Natural killer cell (primary cell): ENCODE measurements at regions not wholly inside any gene's neighbourhood (a gene's known extent, or its start where the extent isn't known, plus 50 kb on each side); places are given as distances from the start of the nearest gene placed in this dataset.

Experiments used
- ATAC-seq, 3 donors: fragments of 150-1000 bp in 2 of 3; fragments of 200-7000 bp in 1 of 3; cut with Tn5 transposase; 1 replicate in 1 of 3; 2 replicates in 2 of 3; pipeline ENCODE4 v1.10.0; 2021; ENCODE audit warnings: mild to moderate bottlenecking in 2 of 3, moderate library complexity in 2 of 3
- DNase-seq, 2 donors: peaks; one replicate each; pipeline versions ENCODE4 v3.0.0 to v3.0.0-alpha.2; 2013 to 2021; ENCODE audit warnings: mixed read lengths in 1 of 2
- H3K27ac ChIP-seq: one replicate; pipeline ENCODE4 v1.5.1; 2013; ENCODE audit warnings: mild to moderate bottlenecking, low read length
- H3K27me3 ChIP-seq: one replicate; pipeline ENCODE4 v1.6.1; 2013; ENCODE audit warnings: low read length; ENCODE audit not compliant: control insufficient read depth, insufficient read depth
- H3K36me3 ChIP-seq: one replicate; pipeline ENCODE4 v1.6.1; 2013; ENCODE audit warnings: low read length; ENCODE audit not compliant: control insufficient read depth, insufficient read depth
- H3K4me1 ChIP-seq: one replicate; pipeline ENCODE4 v1.6.1; 2013; ENCODE audit warnings: low read length; ENCODE audit not compliant: control insufficient read depth, insufficient read depth
- H3K4me3 ChIP-seq: one replicate; pipeline ENCODE4 v1.5.1; 2013; ENCODE audit warnings: low read length
- H3K9me3 ChIP-seq: one replicate; pipeline ENCODE4 v1.6.1; 2013; ENCODE audit warnings: low read length; ENCODE audit not compliant: control insufficient read depth, insufficient read depth
- H3K27ac Mint-ChIP-seq, 2 donors: one replicate each; pipeline ENCODE4 v1.8.0; 2022; ENCODE audit warnings: mild to moderate bottlenecking in 2 of 2, mixed read lengths in 2 of 2, moderate library complexity in 1 of 2
- H3K27me3 Mint-ChIP-seq, 2 donors: one replicate each; pipeline ENCODE4 v1.8.0; 2022; ENCODE audit warnings: low read depth in 2 of 2, mixed read lengths in 2 of 2
- H3K36me3 Mint-ChIP-seq: one replicate; pipeline ENCODE4 v1.8.0; 2022; ENCODE audit warnings: mixed read lengths
- H3K4me1 Mint-ChIP-seq, 2 donors: one replicate each; pipeline ENCODE4 v1.8.0; 2022; ENCODE audit warnings: mixed read lengths in 2 of 2
- H3K4me3 Mint-ChIP-seq: one replicate; pipeline ENCODE4 v1.8.0; 2022; ENCODE audit warnings: mild to moderate bottlenecking, moderate library complexity, mixed read lengths
- H3K9me3 Mint-ChIP-seq, 2 donors: one replicate each; pipeline ENCODE4 v1.8.0; 2022; ENCODE audit warnings: mixed read lengths in 2 of 2
- CTCF ChIP-seq: fragments of 200-600 bp; IDR thresholded peaks from one replicate; pipeline ENCODE4 v1.8.0; 2022; ENCODE audit warnings: antibody characterized with exemption
- WGBS: methylation state at CpG from one replicate; pipeline ENCODE4 v1.1.7; 2013; ENCODE audit warnings: missing lambda C conversion rate; ENCODE audit not compliant: insufficient coverage; 5-methylcytosine and 5-hydroxymethylcytosine counted together
- intact Hi-C: fragments of 100-400 bp; cut with micrococcal nuclease; formaldehyde crosslinking; loops from one replicate; pipeline ENCODE4 v1.14.2; 2022

GRCh38 chr6:137949686-137950390 lies 82.8 kb downstream of the TNFAIP3 start:
- H3K27ac ChIP-seq: peak overlapping the region; percentile 35

GRCh38 chr6:137950581-137950980 lies 83.5 kb downstream of the TNFAIP3 start:
- Histone ChIP-seq H3K27me3 (no peaks in the 10 kb centered on the region), H3K4me3 (no peak overlapping the region), H3K9me3 (no peaks in the 10 kb centered on the region), H3K27ac (peak overlapping the region; percentile 35), H3K4me1 (peaks cover 5% of the 10 kb centered on the region), H3K36me3 (no peaks in the 10 kb centered on the region)
- WGBS: 83% methylated on average over 6 of the region's 7 CpGs
- TF ChIP-seq CTCF: no peak
- ATAC-seq (no peak), DNase-seq (no peak)
- no peaks in the 10 kb centered on the region for H3K9me3 Mint-ChIP-seq
- H3K27me3 Mint-ChIP-seq: peaks cover 0 to 2% of the 10 kb centered on the region in 2 donors
- H3K4me3 Mint-ChIP-seq: no peak overlapping the region
- H3K4me1 Mint-ChIP-seq: peaks cover 11 to 17% of the 10 kb centered on the region in 2 donors
- H3K36me3 Mint-ChIP-seq: no peaks in the 10 kb centered on the region
- H3K27ac Mint-ChIP-seq: no peak overlapping the region
- intact Hi-C loops: no loop called here

More at GRCh38 chr6:137949686-137950390, 82.8 kb downstream of the TNFAIP3 start:
- WGBS: 58% methylated on average over 1 of the region's 1 CpG
- intact Hi-C loops: no loop called here
- DNase-seq: peak in 1 of 2 donors; percentile 66
- peaks cover 5% of the 10 kb centered on the region for H3K4me1 ChIP-seq
- Mint-ChIP-seq H3K27me3 (peaks cover 0 to 2% of the 10 kb centered on the region in 2 donors), H3K9me3 (no peaks in the 10 kb centered on the region), H3K4me1 (peaks cover 17 to 25% of the 10 kb centered on the region in 2 donors), H3K27ac (peak overlapping the region in 1 of 2 donors; percentile 19), H3K4me3 (no peak overlapping the region), H3K36me3 (no peaks in the 10 kb centered on the region)
- no peaks in the 10 kb centered on the region for H3K27me3 ChIP-seq
- H3K36me3 ChIP-seq: no peaks in the 10 kb centered on the region
- no peaks in the 10 kb centered on the region for H3K9me3 ChIP-seq
- TF ChIP-seq CTCF: no peak
- H3K4me3 ChIP-seq: no peak overlapping the region
- peak in 1 of 3 donors; percentile 22 for ATAC-seq

GRCh38 chr6:137951064-137951597 lies 84.1 kb downstream of the TNFAIP3 start:
- Histone ChIP-seq H3K4me3 (no peak overlapping the region), H3K27ac (no peak overlapping the region), H3K9me3 (no peaks in the 10 kb centered on the region), H3K4me1 (peaks cover 5% of the 10 kb centered on the region), H3K27me3 (no peaks in the 10 kb centered on the region), H3K36me3 (no peaks in the 10 kb centered on the region)
- 75% methylated on average over 3 of the region's 3 CpGs for WGBS
- Mint-ChIP-seq H3K4me1 (peaks cover 8 to 15% of the 10 kb centered on the region in 2 donors), H3K27me3 (peaks cover 0 to 2% of the 10 kb centered on the region in 2 donors), H3K9me3 (no peaks in the 10 kb centered on the region), H3K36me3 (no peaks in the 10 kb centered on the region), H3K4me3 (no peak overlapping the region), H3K27ac (no peak overlapping the region)
- ATAC-seq: no peak
- TF ChIP-seq CTCF: no peak
- intact Hi-C loops: no loop called here
- DNase-seq: no peak
